Adrenal gland (tissue), 5 donors: ENCODE measurements at regions not wholly inside any gene's neighbourhood (a gene's known extent, or its start where the extent isn't known, plus 50 kb on each side); places are given as distances from the start of the nearest gene placed in this dataset.

Experiments
- POLR2A ChIP-seq, 2 donors: fragments of 450-650 bp; IDR thresholded peaks; one replicate each; pipeline ENCODE4 v1.6.1; 2017; ENCODE audit warnings: antibody characterized with exemption in 2 of 2, mild to moderate bottlenecking in 2 of 2, moderate library complexity in 1 of 2
- TF ChIP-seq, protein P1 (sequence below), 6 experiments: fragments of 450-650 bp in 4 of 6; fragments of 200-600 bp in 2 of 6; sonication (generic) in 1 of 6; IDR thresholded peaks; 1 replicate in 5 of 6; 2 replicates in 1 of 6; pipeline versions ENCODE4 v1.5.1 to v1.8.0; 2016 to 2021; ENCODE audit warnings: antibody characterized with exemption in 6 of 6, mild to moderate bottlenecking in 2 of 6, moderate library complexity in 1 of 6
- donor health status: DM: no; HTN: no; CAD: no.

DNA sequence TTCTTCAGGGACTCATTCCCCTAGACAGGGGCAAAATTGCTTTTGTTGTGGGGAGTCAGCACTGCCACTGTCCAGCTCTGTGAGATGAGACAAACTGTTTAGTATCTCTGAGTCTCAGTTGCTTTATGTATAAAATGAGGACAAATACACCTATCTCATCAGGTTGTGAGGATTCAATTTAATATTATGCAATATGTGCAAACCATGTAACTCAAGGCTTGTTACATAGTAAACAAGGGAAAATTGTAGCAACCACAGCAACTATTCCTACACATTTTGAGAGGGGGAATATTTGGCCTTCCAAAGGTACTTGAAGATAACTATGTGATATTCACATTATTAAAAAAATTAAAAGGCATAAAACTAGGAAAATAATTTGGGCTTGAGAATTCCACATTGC, 411.9 kb upstream of the SLC30A5 start:
- no peak for TF ChIP-seq POLR2A (IDR thresholded peaks at IDR 0.05)
- TF ChIP-seq, protein P1, sequence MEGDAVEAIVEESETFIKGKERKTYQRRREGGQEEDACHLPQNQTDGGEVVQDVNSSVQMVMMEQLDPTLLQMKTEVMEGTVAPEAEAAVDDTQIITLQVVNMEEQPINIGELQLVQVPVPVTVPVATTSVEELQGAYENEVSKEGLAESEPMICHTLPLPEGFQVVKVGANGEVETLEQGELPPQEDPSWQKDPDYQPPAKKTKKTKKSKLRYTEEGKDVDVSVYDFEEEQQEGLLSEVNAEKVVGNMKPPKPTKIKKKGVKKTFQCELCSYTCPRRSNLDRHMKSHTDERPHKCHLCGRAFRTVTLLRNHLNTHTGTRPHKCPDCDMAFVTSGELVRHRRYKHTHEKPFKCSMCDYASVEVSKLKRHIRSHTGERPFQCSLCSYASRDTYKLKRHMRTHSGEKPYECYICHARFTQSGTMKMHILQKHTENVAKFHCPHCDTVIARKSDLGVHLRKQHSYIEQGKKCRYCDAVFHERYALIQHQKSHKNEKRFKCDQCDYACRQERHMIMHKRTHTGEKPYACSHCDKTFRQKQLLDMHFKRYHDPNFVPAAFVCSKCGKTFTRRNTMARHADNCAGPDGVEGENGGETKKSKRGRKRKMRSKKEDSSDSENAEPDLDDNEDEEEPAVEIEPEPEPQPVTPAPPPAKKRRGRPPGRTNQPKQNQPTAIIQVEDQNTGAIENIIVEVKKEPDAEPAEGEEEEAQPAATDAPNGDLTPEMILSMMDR (IDR thresholded peaks at IDR 0.05), result no peak
